ENCODE measurements at regions not wholly inside any gene's neighbourhood (a gene's known extent, or its start where the extent isn't known, plus 50 kb on each side); places are given as distances from the start of the nearest gene placed in this dataset.

- Histone ChIP-seq H3K79me2 (ENCODE audit: control insufficient read depth, low read length) (no peaks in the 10 kb centered on the region), H3K4me3 (ENCODE audit: low read length) (no peak overlapping the region), H3K4me2 (ENCODE audit: low read length) (no peak overlapping the region), H3K36me3 (ENCODE audit: control insufficient read depth, low read length) (no peaks in the 10 kb centered on the region), H3K9me3 (ENCODE audit: control insufficient read depth, insufficient read depth, low read length) (no peaks in the 10 kb centered on the region; the same call in 1 of the 2 replicates), H3F3A (ENCODE audit: control insufficient read depth, insufficient read depth) (no peaks in the 10 kb centered on the region), H4K20me1 (ENCODE audit: control insufficient read depth, insufficient read depth, low read depth, low read length) (no peaks in the 10 kb centered on the region), H3K4me1 (ENCODE audit: control insufficient read depth, low read length) (0 out of 2 replicates have a peak, but pooled peaks cover 4% of the 10 kb centered on the region), H3K27me3 (ENCODE audit: control insufficient read depth, low read length) (peaks cover 36% of the 10 kb centered on the region), H3K27ac (ENCODE audit: low read depth, low read length) (no peak overlapping the region), H3K9me2 (replicated peaks; ENCODE audit: control insufficient read depth, low read length) (no peaks in the 10 kb centered on the region)
- no peak for TF ChIP-seq CTCF (IDR thresholded peaks at IDR 0.05; ENCODE audit: low read depth, low read length, poor library complexity, severe bottlenecking)
- TF ChIP-seq EZH2phosphoT487 (IDR thresholded peaks at IDR 0.05; ENCODE audit: borderline replicate concordance, low read length), result no peak
Measured at GRCh38 chr14:53464376-53464775, 311.3 kb upstream of the DDHD1 start.

GRCh38 chr14:53462931-53463778 lies 310.0 kb upstream of the DDHD1 start:
- TF ChIP-seq CTCF (IDR thresholded peaks at IDR 0.05; ENCODE audit: low read depth, low read length, poor library complexity, severe bottlenecking) (no peak), EZH2phosphoT487 (IDR thresholded peaks at IDR 0.05; ENCODE audit: borderline replicate concordance, low read length) (no peak)
- H3F3A ChIP-seq (ENCODE audit: control insufficient read depth, insufficient read depth), result no peaks in the 10 kb centered on the region

GRCh38 chr14:53461858-53462257 lies 308.7 kb upstream of the DDHD1 start:
- TF ChIP-seq CTCF (IDR thresholded peaks at IDR 0.05; ENCODE audit: low read depth, low read length, poor library complexity, severe bottlenecking), result no peak
- TF ChIP-seq EZH2phosphoT487 (IDR thresholded peaks at IDR 0.05; ENCODE audit: borderline replicate concordance, low read length), result no peak
- peaks cover 36% of the 10 kb centered on the region for H3K27me3 ChIP-seq (ENCODE audit: control insufficient read depth, low read length)
- no peaks in the 10 kb centered on the region for H3F3A ChIP-seq (ENCODE audit: control insufficient read depth, insufficient read depth)
- H3K4me3 ChIP-seq (ENCODE audit: low read length), result no peak overlapping the region
- no peaks in the 10 kb centered on the region for H3K36me3 ChIP-seq (ENCODE audit: control insufficient read depth, low read length)
- H3K9me2 ChIP-seq (replicated peaks; ENCODE audit: control insufficient read depth, low read length), result no peaks in the 10 kb centered on the region
- no peak overlapping the region for H3K27ac ChIP-seq (ENCODE audit: low read depth, low read length)
- H3K4me2 ChIP-seq (ENCODE audit: low read length), result no peak overlapping the region
- no peaks in the 10 kb centered on the region for H4K20me1 ChIP-seq (ENCODE audit: control insufficient read depth, insufficient read depth, low read depth, low read length)
- H3K79me2 ChIP-seq (ENCODE audit: control insufficient read depth, low read length), result no peaks in the 10 kb centered on the region
- 0 out of 2 replicates have a peak, but pooled peaks cover 4% of the 10 kb centered on the region for H3K4me1 ChIP-seq (ENCODE audit: control insufficient read depth, low read length)
- no peaks in the 10 kb centered on the region; the same call in 1 of the 2 replicates for H3K9me3 ChIP-seq (ENCODE audit: control insufficient read depth, insufficient read depth, low read length)

More at GRCh38 chr14:53462931-53463778, 310.0 kb upstream of the DDHD1 start:
- Histone ChIP-seq H4K20me1 (ENCODE audit: control insufficient read depth, insufficient read depth, low read depth, low read length) (no peaks in the 10 kb centered on the region), H3K9me3 (ENCODE audit: control insufficient read depth, insufficient read depth, low read length) (no peaks in the 10 kb centered on the region; the same call in 1 of the 2 replicates), H3K27ac (ENCODE audit: low read depth, low read length) (no peak overlapping the region), H3K4me3 (ENCODE audit: low read length) (no peak overlapping the region), H3K79me2 (ENCODE audit: control insufficient read depth, low read length) (no peaks in the 10 kb centered on the region), H3K27me3 (ENCODE audit: control insufficient read depth, low read length) (peaks cover 36% of the 10 kb centered on the region), H3K9me2 (replicated peaks; ENCODE audit: control insufficient read depth, low read length) (no peaks in the 10 kb centered on the region), H3K4me2 (ENCODE audit: low read length) (no peak overlapping the region), H3K36me3 (ENCODE audit: control insufficient read depth, low read length) (no peaks in the 10 kb centered on the region), H3K4me1 (ENCODE audit: control insufficient read depth, low read length) (0 out of 2 replicates have a peak, but pooled peaks cover 4% of the 10 kb centered on the region)

All from DOHH2 (cell line).